GM12874 (cell line): ENCODE measurements at regions not wholly inside any gene's neighbourhood (a gene's known extent, or its start where the extent isn't known, plus 50 kb on each side); places are given as distances from the start of the nearest gene placed in this dataset.

Experiments
- TF ChIP-seq, protein P1 (sequence below): IDR thresholded peaks from 2 replicates; pipeline ENCODE4 v1.5.1; 2011; ENCODE audit warnings: low read depth, mild to moderate bottlenecking, control low read depth, low read length, moderate library complexity; ENCODE audit not compliant: insufficient read depth

DNA sequence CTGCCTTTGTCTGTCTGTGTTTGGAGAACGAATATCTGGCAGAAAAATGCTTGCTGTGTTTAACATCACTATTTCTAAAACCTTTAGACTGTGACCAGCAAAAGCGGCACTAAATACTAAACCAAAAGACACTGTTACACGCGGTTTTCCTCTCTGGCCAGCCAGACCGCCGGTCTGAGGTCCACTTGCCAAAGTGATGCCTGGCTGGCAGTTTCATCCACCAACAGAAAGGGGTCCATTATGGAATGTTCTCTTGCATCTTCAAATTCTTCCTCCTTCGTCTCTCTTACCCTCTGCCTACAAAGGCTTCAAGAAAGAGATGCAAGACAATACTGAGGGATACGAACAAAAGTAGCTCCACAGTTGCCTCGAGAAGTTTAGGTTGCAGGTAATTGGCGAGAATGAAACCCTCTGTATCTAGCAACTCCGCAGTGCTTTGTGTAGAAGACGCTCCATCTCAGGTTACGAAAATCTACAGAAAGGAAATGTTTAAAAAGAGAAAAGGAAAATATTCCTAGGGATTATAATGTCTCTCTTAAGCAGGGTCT lies 176.6 kb downstream of the TRIM27 start:
- TF ChIP-seq, protein P1, sequence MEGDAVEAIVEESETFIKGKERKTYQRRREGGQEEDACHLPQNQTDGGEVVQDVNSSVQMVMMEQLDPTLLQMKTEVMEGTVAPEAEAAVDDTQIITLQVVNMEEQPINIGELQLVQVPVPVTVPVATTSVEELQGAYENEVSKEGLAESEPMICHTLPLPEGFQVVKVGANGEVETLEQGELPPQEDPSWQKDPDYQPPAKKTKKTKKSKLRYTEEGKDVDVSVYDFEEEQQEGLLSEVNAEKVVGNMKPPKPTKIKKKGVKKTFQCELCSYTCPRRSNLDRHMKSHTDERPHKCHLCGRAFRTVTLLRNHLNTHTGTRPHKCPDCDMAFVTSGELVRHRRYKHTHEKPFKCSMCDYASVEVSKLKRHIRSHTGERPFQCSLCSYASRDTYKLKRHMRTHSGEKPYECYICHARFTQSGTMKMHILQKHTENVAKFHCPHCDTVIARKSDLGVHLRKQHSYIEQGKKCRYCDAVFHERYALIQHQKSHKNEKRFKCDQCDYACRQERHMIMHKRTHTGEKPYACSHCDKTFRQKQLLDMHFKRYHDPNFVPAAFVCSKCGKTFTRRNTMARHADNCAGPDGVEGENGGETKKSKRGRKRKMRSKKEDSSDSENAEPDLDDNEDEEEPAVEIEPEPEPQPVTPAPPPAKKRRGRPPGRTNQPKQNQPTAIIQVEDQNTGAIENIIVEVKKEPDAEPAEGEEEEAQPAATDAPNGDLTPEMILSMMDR, result no peak

- TF ChIP-seq, protein P1, result no peak
Observed at GRCh38 chr6:28747631-28748157, 176.1 kb downstream of the TRIM27 start.

DNA sequence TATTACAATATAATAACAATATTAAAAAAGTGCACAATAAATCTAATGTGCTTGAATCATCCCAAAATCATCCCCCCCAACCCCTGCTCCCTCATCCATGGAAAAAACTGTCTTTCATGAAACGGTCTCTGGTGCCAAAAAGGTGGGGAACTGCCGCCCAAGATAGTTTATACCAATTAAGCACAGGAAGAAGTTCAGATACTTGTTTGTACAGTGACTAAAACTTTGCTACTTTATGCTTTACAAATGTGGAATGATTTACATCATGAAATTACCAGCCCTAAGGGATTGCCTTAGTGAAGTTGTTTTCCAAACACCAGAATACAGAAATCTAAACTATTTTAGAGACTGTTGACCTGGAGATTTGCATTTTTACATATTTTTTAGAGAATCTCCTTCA lies 175.6 kb downstream of the TRIM27 start:
- TF ChIP-seq, protein P1, result no peak

DNA sequence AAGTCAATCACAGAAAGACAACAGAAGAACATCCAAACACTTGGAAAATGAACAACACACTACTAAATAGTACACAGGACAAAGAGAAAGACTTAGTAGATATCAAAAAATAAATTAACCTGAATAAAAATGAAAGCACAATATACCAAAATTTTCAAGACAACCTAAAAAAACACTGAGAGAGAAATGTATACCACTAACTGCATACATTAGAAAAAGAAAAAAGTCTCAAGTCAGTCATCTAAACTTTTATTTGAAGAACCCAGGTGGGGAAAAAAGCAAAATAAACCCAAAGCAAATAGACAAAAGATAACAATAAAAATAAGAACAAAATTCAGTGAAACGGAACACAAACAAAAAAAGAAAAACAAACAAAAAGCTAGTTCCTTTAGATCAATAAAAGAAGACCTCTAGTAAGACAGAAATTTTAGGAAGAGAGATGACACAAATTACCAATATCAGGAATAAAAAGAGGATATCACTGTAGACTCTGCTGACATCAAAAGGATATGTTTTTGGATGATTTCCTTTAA lies 172.8 kb downstream of the TRIM27 start:
- TF ChIP-seq, protein P1, result no peak

- TF ChIP-seq, protein P1, result no peak
Observed at GRCh38 chr6:28751514-28751913, 172.3 kb downstream of the TRIM27 start.

DNA sequence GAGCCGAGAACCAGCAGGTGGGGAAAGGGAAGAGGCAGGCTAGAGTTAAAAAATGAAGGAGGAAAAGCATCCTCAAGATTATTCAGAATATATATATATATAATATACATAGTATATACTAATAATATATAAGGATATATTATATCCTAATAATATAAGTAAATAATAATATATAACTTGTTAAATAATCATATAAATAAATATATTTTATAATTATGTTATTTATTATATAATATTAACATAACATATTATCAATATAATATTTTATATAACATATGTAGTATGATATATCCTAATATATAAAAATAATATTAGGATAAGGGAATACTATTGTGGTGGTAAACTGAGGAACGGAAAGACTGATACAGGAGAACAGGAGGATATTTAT lies 171.8 kb downstream of the TRIM27 start:
- TF ChIP-seq, protein P1, result no peak

DNA sequence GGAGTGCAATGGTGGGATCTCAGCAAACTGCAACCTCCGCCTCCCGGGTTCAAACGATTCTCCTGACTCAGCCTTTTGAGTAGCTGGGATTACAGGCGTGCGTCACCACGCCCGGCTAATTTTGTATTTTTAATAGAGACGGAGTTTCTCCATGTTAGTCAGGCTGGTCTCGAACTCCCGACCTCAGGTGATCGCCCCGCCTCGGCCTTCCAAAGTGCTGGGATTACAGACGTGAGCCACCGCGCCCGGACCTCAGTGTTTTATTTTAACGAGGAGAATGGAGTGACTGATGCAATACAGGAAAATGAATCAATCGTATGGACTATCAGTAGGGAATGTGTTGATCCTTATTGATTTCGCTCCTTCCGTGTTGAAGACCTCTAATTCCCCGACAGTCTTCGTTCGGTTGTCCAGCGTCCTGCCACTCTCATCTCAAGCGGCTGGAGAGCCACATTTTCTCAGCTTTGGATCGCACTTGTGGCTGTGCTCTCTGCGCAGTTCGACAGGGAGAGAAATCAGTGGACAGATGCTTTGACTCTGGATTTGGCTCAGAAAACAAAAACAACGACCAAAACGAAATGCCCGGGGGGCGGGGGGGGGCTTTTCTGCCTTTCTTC lies 166.2 kb downstream of the TRIM27 start:
- TF ChIP-seq, protein P1, result no peak
